ENCODE measurements at regions not wholly inside any gene's neighbourhood (a gene's known extent, or its start where the extent isn't known, plus 50 kb on each side); places are given as distances from the start of the nearest gene placed in this dataset.

DNA sequence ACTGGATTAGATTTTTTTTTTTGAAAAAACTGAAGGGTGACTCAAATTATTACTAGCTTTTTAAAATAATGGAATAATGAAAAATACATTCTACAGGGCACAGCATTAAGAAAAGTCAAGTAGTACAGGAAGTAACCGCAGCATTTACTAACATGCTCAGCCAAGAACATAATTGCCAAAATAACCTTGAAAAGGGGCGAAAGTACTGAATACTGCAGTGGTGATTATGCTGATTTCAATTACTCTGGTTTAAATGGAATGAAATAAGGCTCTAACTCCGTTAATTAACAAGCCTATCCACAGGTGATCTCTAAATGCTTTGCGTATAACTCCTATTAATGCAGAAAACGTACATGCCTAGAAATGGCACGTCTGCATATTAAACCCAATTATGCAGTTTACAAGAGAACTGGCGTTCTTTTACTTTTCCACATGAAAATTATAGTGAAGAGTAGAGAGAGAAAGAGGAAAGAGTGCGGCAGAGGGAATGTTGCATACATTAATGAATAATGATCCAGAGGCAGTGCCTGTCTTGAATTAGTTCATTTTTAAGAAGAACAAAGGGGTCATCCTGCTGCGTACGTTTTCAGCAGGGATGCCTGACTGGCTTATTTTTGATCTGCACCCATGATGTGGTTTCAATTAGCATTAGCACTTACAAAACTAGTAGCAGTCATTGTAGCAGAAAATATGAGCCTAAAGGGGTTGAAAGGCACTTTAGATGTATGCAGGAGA is 612.4 kb downstream of the NYAP2 start:
- 88% methylated on average over 10 of the region's 10 CpGs for WGBS

More for the DNA sequence above, 612.4 kb downstream of the NYAP2 start:
- H3K9me3 ChIP-seq (ENCODE audit: control insufficient read depth in 4 of 4, low read length in 3 of 4): no peaks in the 10 kb centered on the region
- DNase-seq (ENCODE audit: low spot score): no peak
- no peak overlapping the region for H3K4me3 ChIP-seq (ENCODE audit: low read depth in 1 of 3, low read length in 3 of 3)
- no peaks in the 10 kb centered on the region for H3K36me3 ChIP-seq (ENCODE audit: control insufficient read depth in 4 of 4, insufficient read depth in 3 of 4, low read depth in 1 of 4, low read length in 3 of 4)
- no peak for TF ChIP-seq RAD21 (IDR thresholded peaks at IDR 0.05)
- no peak for TF ChIP-seq FOXA1 (IDR thresholded peaks at IDR 0.05)
- TF ChIP-seq JUND (IDR thresholded peaks at IDR 0.05): no peak
- TF ChIP-seq HNF4A (conservative IDR thresholded peaks at IDR 0.05): no peak
- no peak for TF ChIP-seq GABPA (IDR thresholded peaks at IDR 0.05 in 1 of 2, conservative IDR thresholded peaks at IDR 0.05 in 1 of 2)
- no peak for TF ChIP-seq FOXA2 (IDR thresholded peaks at IDR 0.05)
- TF ChIP-seq, protein P1, sequence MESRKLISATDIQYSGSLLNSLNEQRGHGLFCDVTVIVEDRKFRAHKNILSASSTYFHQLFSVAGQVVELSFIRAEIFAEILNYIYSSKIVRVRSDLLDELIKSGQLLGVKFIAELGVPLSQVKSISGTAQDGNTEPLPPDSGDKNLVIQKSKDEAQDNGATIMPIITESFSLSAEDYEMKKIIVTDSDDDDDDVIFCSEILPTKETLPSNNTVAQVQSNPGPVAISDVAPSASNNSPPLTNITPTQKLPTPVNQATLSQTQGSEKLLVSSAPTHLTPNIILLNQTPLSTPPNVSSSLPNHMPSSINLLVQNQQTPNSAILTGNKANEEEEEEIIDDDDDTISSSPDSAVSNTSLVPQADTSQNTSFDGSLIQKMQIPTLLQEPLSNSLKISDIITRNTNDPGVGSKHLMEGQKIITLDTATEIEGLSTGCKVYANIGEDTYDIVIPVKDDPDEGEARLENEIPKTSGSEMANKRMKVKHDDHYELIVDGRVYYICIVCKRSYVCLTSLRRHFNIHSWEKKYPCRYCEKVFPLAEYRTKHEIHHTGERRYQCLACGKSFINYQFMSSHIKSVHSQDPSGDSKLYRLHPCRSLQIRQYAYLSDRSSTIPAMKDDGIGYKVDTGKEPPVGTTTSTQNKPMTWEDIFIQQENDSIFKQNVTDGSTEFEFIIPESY (IDR thresholded peaks at IDR 0.05): no peak
- no peak for TF ChIP-seq EGR1 (IDR thresholded peaks at IDR 0.05; ENCODE audit: low read depth in 2 of 2)
- TF ChIP-seq RXRA (IDR thresholded peaks at IDR 0.05): no peak
- no peak for TF ChIP-seq YY1 (IDR thresholded peaks at IDR 0.05)
- TF ChIP-seq, protein P2, sequence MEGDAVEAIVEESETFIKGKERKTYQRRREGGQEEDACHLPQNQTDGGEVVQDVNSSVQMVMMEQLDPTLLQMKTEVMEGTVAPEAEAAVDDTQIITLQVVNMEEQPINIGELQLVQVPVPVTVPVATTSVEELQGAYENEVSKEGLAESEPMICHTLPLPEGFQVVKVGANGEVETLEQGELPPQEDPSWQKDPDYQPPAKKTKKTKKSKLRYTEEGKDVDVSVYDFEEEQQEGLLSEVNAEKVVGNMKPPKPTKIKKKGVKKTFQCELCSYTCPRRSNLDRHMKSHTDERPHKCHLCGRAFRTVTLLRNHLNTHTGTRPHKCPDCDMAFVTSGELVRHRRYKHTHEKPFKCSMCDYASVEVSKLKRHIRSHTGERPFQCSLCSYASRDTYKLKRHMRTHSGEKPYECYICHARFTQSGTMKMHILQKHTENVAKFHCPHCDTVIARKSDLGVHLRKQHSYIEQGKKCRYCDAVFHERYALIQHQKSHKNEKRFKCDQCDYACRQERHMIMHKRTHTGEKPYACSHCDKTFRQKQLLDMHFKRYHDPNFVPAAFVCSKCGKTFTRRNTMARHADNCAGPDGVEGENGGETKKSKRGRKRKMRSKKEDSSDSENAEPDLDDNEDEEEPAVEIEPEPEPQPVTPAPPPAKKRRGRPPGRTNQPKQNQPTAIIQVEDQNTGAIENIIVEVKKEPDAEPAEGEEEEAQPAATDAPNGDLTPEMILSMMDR (IDR thresholded peaks at IDR 0.05; ENCODE audit: low read depth, low read length, missing input control): no peak
- no peak for TF ChIP-seq SP1 (IDR thresholded peaks at IDR 0.05)
- TF ChIP-seq, protein P3, sequence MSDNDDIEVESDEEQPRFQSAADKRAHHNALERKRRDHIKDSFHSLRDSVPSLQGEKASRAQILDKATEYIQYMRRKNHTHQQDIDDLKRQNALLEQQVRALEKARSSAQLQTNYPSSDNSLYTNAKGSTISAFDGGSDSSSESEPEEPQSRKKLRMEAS (IDR thresholded peaks at IDR 0.05): no peak
- TF ChIP-seq, protein P4, sequence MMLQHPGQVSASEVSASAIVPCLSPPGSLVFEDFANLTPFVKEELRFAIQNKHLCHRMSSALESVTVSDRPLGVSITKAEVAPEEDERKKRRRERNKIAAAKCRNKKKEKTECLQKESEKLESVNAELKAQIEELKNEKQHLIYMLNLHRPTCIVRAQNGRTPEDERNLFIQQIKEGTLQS (IDR thresholded peaks at IDR 0.05): no peak
- no peak for TF ChIP-seq TAF1 (conservative IDR thresholded peaks at IDR 0.05)
- TF ChIP-seq, protein P5, sequence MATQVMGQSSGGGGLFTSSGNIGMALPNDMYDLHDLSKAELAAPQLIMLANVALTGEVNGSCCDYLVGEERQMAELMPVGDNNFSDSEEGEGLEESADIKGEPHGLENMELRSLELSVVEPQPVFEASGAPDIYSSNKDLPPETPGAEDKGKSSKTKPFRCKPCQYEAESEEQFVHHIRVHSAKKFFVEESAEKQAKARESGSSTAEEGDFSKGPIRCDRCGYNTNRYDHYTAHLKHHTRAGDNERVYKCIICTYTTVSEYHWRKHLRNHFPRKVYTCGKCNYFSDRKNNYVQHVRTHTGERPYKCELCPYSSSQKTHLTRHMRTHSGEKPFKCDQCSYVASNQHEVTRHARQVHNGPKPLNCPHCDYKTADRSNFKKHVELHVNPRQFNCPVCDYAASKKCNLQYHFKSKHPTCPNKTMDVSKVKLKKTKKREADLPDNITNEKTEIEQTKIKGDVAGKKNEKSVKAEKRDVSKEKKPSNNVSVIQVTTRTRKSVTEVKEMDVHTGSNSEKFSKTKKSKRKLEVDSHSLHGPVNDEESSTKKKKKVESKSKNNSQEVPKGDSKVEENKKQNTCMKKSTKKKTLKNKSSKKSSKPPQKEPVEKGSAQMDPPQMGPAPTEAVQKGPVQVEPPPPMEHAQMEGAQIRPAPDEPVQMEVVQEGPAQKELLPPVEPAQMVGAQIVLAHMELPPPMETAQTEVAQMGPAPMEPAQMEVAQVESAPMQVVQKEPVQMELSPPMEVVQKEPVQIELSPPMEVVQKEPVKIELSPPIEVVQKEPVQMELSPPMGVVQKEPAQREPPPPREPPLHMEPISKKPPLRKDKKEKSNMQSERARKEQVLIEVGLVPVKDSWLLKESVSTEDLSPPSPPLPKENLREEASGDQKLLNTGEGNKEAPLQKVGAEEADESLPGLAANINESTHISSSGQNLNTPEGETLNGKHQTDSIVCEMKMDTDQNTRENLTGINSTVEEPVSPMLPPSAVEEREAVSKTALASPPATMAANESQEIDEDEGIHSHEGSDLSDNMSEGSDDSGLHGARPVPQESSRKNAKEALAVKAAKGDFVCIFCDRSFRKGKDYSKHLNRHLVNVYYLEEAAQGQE (IDR thresholded peaks at IDR 0.05): no peak
- H3K27ac ChIP-seq (ENCODE audit: low read depth in 1 of 2, low read length in 2 of 2): no peak overlapping the region
- H3K27me3 ChIP-seq (ENCODE audit: control insufficient read depth in 4 of 4, insufficient read depth in 4 of 4, low read length in 3 of 4): no peaks in the 10 kb centered on the region
- H3K9ac ChIP-seq (ENCODE audit: low read depth in 1 of 2, low read length in 2 of 2): no peak overlapping the region
- no peaks in the 10 kb centered on the region for H3K4me1 ChIP-seq (ENCODE audit: control insufficient read depth in 4 of 4, insufficient read depth in 4 of 4, low read length in 3 of 4)

Data from liver (tissue), 8 donors.